ENCODE measurements at regions not wholly inside any gene's neighbourhood (a gene's known extent, or its start where the extent isn't known, plus 50 kb on each side); places are given as distances from the start of the nearest gene placed in this dataset.

DNA sequence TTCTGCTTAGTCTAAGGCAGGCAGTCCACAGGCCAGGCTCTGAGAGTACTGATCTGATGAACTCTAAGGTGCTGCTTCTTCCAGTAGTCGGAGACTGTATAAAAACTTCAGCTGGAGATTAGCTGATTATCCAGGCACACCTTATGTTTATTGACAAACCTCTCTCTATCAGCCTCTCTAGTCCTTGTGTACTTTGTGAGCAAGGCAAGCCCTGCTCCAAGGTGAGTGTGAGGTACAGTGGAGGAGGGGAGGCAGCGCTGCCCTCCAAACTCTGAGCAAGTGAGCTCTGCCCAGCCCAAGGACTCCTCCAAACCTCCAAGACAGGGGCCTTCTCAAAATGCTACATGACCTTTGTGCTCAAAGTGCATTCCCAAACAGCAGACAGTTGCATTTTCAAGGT lies 95.9 kb upstream of the CDKN3 start:
- DNase-seq (ENCODE audit: extremely low read depth in 1 of 2, low read depth in 1 of 2): no peak

DNA sequence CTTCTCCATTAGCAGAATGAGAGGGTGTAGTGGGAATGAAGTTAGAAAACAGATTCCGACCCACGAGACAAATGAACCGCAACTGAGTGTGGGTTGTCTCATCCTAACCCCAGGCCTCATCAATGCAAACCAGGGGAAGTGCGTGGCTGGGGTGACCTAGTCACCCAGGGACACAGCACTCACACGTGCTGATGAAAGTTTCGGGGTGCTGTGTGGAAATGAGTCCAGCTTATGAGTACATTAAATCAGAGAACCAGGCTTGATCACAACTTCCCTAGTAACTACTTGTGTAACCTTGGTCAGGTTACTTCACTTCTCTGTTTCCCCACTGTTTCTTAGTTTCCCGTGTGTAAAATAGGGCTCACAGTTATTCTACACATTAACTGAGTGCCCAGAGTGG lies 95.4 kb upstream of the CDKN3 start:
- no peak for DNase-seq (ENCODE audit: extremely low read depth in 1 of 2, low read depth in 1 of 2)

DNA sequence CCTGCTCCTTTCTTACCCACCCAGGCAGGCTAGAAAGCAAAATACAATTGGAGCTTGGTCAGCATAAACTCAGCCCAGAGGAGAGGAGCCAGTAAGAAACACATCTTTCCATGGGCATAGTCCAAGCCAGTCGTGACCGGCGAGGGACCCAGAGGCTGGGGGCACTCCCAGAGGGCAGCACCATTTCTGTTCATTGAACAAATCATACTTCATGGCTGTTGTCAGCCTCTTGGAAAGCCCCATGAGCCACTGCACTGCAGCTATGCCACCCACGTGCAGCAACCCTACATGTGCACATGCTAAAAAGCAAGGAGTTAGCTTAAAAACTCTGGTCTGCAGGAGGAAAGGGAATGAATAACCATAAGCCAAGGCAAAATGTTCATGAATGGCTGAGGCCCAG lies 90.0 kb upstream of the CDKN3 start:
- DNase-seq (ENCODE audit: extremely low read depth in 1 of 2, low read depth in 1 of 2): no peak

DNA sequence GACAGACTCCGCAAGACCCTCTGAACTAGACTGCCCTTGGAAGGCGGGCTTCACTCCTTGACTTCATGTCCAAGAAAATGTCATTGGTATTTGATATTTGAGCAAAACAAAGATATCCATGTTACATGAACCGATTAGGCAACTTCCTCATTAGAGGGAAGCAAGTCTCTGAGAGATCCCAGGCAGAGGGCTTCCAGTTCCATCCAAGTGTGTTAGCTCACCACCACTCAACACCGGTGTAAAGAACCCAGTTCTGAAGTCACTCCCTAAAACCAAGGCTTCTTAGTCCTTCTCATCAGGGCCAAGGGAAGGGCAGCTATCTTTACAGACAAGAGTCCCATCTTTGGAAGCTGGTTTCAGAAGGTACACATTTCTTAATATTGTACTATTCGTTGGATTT lies 87.2 kb upstream of the CDKN3 start:
- DNase-seq (ENCODE audit: extremely low read depth in 1 of 2, low read depth in 1 of 2): no peak

DNA sequence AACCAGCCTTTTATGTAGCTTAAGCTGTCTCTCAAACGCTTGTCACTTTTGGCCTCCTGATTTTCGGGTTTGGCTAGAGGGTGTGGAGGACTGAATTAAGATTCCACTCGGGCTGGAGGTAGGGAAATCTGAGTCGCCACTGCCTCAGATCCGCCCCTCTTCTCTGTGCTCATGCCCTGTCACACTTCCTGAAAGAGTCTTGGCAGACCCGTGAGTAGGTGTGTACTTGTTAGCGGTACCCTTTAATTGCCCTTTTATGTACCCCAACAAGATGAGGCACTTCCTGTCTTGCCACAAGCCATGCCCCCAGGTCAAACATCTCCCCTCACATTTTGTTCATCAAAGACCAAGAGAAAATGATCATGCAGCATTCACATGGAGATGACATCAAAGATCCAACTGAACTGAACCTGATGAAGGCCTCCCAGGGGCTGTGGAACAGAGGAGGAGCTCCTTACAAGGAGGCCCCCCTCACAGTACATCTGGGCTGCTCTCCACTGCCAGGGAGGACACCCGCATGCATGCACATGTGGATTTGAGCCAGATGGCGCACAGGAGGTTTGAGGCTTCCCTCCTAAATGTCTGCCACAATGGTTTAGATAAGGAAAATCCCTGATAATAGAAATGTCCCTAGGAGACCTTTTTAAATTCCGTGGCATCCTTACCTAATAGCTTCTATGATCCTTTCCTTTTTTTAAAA lies 86.5 kb upstream of the CDKN3 start:
- no peak for DNase-seq (ENCODE audit: extremely low read depth in 1 of 2, low read depth in 1 of 2)

DNA sequence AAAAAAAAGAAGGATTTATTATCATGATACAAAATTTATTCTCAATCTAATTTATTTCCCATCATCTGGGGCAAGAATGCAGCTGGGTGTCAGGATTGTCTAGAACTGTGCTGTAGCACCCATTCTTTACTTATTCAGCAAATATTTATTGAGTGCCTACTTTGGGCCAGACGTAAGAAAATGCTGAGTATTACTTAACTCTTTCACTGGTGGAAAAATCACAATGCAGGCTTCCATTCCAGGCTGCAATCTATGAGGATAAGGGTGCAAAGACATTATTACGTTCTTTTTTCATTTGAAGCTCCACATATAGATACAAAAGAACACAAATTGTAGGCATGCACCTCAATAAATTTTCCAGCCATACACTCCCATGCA lies 86.0 kb upstream of the CDKN3 start:
- no peak for DNase-seq (ENCODE audit: extremely low read depth in 1 of 2, low read depth in 1 of 2)

DNA sequence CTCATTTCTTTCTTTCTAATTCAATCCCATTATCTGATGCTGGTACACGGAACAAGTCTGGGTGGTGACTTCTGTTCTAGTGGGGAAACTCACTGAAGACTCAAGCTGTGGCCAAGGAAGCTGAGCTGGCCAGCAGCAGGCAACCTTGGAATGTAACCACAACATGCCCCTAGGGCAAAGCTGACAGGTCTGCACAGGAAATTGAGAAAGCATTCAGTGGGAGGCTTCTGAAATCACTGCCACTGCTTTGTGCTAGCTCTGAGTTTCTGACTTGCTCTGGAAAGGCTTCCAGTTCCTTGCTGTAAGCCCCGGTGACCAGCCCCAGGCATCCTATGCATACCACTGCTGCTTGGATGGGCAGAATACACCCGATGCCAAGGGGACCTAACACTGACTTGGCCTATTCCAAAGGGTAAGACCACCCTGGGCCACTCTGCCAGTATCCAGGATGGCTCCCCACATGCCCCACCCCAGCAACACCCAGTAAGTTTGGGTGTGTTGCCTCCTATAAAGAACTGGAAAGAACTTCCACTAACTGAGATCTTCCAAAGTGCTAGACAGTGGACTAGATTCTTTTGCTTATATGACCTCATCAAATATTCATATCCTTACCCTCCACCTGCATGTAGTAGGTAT lies 84.5 kb upstream of the CDKN3 start:
- no peak for DNase-seq (ENCODE audit: extremely low read depth in 1 of 2, low read depth in 1 of 2)

DNA sequence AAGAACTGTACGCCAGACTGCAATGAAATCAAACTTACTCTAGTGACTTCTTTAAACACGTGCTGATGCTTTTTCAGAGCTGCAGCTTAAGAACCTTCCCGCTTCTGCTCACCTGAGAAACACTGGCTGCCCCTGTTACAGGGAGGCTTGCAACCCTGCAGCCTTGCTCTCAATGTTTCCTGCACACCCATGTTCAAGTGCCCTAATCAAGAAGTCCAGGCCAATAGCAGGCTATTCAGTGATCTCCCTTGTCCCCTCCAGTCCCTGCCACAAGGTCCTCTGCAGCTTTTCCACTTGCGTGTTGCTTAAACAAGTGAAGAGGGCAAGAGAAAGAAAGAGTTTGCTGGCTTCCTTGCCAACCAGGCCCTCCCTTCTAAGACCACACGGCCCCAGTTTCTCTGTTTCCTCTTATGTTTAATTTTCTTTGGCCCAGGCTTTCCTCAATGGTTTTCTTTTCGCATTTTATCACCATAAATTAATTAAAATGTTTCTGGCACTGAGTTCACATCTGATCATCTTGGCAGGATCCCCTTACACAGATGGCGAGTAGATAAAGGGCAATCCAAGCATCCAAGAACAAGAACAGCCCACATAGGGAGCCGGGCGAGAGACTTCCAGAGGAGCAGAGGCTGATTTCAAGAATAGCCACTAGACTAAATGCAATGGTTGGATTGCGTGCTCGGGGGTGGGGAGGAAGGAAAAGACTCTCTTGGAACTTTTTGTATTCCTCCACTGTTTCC lies 82.3 kb upstream of the CDKN3 start:
- no peak for DNase-seq (ENCODE audit: extremely low read depth in 1 of 2, low read depth in 1 of 2)

DNA sequence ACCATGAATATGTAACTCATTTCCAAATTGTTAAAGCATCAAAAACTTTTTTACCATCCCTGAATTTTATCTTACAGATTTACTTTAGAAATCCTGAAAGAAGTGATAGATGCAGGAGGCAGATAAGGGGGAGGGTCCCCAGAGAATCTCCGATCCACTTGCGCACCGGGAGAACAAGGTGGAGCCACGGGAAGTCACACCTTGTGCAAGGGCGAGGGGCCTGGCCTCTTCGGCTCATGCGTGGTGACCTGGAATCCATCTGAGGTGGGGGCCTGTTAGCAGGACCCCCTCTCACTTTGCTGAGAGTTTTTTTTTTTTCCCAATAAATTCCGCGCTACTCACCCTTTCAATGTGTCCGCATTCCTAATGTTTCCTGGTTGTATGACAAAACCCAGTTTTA lies 80.2 kb upstream of the CDKN3 start:
- no peak for DNase-seq (ENCODE audit: extremely low read depth in 1 of 2, low read depth in 1 of 2)

DNA sequence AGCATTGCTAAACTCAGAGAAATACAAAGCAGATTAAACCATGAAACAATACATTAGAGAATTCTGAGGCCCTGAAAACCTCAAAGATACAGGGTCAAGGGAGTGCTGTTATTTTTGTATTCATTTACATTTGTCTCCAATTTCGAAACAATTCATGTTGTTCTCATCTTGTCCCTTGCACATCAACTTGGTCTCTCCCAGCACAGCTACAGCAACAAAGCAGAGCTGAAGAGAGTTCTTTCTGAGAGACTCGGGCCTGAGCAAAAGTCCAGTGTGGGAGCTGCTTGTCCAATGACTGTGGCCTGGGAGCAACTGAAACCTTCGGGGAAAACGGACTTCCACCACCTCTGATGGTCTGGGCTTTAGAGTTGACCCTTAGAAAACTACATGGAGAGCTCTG lies 79.4 kb upstream of the CDKN3 start:
- no peak for DNase-seq (ENCODE audit: extremely low read depth in 1 of 2, low read depth in 1 of 2)

DNA sequence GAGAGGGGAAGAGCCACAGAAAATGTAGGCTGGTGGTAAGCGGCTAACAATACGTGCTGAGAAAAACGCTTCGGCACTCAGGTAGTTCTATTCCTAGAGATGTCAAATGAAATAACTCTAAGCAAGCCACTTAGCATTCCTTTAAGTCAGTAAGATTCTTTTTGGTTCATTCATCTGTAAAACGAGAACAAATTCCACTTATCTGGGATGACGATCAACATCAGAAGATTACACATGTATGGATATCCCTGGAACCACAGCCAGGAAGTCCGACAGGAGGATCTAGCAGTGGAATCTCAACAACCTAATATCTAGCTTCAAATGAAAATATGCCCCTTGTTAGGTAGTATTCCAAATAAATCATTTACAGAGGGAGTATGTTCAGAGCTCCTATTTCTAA lies 74.6 kb upstream of the CDKN3 start:
- DNase-seq (ENCODE audit: extremely low read depth in 1 of 2, low read depth in 1 of 2): no peak

DNA sequence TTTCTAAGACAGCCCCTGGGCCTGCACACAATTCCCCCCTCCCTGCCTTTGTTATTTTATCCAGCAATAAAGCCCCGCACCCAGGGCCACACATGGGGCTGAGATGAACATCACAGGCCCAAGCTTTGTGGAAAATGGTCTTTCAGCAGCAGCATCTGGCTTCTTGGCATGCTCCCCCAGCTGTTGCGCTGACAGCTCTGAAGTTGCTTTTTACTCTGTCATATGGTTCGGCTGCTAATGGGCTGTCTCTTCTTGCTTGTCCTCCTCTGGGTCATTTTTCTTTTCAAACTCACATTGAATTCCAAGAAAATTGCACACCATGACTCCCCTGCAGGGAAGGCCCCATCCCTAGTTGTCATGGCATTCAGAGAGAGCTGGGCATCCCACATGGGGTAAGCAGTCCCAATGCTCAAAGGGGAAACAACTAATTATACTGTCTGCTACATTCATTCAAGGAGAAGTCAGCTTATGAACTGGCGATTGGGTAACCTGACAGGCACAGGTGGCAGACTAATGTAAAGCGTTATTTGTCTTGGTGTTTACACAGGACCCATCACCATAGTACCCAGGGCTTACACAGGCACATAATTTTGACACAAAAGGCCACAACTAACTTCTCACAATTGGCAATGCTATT lies 74.0 kb upstream of the CDKN3 start:
- no peak for DNase-seq (ENCODE audit: extremely low read depth in 1 of 2, low read depth in 1 of 2)

DNA sequence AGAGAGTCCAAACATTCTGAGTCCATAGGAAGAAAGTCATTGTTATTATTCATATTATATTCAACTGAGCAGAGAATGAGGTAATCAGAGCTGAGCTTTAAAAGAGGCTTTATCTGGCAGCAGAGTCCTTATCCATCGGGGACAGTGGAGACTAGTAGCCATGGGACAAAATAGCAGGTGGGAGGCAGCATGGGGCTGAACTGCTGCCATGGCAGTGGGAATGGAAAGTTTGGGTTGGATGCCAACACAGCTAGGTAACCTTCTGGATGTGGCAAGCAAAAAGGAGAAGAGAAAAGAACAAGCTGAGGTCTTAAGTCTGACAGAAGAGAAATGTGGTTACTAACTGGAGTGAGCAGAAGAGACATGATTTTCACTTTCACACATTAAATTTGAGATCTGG lies 71.0 kb upstream of the CDKN3 start:
- DNase-seq (ENCODE audit: extremely low read depth in 1 of 2, low read depth in 1 of 2): no peak

DNA sequence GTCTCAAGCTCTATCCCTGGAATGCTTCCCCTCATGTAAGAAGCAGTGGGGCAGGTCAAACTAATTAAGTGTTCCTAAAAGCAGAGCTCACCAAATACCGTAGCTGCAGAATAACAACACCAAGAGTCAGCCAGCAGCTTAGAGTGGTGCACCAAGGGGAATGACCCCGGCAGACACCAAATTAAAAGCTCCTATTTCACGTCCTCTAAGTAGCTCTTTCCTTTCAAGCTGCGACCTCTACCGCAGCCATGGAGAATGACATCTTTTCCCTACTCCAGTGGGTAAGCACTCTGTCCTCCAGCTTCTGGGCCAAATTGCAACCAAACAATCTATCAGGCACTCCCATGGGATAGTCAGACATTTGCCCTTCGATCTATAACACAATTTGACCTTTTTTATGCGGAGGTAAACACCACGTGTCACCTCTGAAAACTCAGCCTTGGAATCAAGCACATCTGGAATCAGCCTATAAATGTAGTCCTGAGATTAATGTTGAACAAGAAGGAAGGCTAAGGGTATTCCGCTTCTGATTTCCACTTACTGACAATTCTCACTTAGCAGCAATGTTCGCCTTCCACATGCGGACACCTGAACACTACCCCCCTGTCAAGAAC lies 67.6 kb upstream of the CDKN3 start:
- no peak for DNase-seq (ENCODE audit: extremely low read depth in 1 of 2, low read depth in 1 of 2)

DNA sequence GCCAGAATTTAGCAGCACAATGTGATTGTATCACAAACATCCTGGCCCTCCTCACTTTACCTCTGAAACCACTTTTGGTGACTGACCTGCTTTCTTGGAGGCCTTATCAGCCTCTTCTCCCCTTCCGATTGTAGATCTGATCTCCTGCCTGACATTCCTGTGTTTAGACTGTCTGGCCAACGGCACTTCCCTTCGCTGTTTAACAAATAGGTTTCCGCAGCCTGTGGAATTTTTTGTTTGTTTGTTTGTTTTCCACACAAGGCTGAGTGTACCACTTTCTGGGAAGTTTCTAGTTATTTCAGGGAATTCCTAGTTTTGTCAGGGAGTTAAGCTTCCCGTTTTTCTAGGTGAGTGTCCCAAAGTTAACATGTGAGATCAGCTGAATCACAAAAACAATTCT lies 65.9 kb upstream of the CDKN3 start:
- DNase-seq (ENCODE audit: extremely low read depth in 1 of 2, low read depth in 1 of 2): no peak

DNA sequence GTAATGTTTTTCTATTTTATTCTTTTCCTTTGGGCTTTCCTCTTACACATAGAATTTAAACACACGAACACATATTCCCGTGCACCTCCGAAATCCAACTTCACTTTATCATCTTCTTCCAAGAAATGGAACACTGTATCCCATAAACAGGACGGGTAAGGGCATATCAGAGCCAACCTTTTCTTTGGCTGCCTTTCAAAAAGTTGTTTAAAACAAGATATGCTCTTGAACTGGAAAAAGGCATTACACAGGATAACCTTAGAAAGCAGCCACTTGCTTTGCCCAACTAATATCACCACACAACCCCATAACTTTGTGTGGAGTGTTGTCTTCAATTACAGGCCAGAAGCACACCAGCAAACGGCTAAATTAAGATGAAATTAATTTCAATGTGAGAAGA lies 65.3 kb upstream of the CDKN3 start:
- DNase-seq (ENCODE audit: extremely low read depth in 1 of 2, low read depth in 1 of 2): no peak

DNA sequence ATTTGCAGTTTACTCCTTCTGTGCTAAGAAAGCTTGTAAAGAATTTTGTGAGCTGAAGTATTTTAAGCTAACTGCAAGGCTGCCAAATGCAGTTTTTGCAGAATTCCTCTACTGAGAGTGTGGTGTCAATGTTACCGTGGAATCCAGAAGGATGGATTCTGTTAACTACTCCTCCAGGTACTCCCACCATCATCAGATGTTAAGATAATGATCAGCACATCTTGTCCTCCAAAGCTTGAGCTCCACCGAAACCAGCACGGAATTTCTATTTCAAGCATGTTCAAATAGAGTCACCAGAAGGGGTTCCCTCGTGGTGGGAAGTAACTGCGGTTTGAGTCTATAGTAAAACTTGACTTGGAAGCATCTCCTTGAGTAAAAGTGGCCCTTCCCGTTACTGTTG lies 64.3 kb upstream of the CDKN3 start:
- DNase-seq (ENCODE audit: extremely low read depth in 1 of 2, low read depth in 1 of 2): no peak

DNA sequence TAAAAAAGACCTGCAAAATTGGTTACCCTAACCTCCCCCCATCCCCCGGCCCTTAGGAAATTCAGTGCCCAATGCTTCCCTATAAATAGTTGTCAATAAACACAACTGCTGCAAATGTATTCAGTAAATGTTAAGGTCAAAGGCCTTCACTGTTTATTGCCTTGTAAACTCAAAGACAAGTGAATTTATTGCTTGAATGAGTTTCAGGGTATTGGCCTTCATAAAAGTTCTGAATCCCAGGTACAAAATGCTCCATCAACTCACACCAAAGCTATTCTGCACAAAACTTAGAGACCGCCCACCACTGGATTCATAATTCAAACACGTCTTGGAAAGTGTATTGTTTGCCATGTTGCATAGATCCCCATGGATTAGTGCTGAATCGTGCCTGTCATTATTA lies 63.3 kb upstream of the CDKN3 start:
- no peak for DNase-seq (ENCODE audit: extremely low read depth in 1 of 2, low read depth in 1 of 2)

DNA sequence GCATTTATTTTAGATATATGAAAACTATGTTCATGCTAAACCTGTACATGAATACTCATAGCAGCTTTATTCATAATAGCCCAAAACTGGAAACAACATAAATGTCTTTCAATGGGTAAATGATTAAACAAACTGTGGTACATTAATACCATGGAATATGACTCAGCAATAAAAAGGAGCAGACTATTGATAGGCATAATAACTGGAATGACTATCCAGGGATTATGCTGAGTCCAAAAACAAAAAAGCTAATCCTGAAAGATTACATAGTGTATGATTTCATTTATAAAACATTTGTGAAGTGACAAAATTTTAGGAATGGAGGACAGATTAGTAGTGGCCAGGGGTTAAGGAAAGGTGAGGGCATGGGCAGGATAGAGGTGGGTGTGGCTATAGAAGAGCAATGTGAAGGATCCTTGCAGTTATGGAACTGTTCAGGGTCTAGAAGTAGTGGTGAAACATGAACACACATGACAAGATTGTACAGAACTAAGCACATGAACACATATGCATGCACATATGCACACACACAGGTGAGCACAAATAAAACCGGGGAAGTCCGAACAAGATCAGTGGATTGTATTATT lies 61.1 kb upstream of the CDKN3 start:
- no peak for DNase-seq (ENCODE audit: extremely low read depth in 1 of 2, low read depth in 1 of 2)

DNA sequence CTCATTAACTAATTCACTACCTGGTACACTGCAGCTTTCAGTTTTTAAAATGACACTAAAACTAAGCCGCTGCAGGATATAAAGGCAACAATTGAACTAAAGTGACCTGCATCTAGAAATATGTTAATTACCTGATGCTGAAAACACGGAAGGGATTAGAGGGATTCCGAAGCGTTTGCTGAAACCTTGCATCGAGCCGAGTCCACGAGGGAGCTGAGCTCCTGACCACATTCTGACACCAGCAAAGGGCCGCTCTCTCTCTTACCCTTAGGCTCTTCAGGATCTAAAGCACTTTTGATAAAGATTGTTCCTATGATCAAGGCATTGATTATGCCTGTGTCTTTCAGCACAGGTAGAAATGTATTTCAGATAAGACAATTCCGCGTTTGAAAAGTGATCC lies 59.5 kb upstream of the CDKN3 start:
- no peak for DNase-seq (ENCODE audit: extremely low read depth in 1 of 2, low read depth in 1 of 2)

DNA sequence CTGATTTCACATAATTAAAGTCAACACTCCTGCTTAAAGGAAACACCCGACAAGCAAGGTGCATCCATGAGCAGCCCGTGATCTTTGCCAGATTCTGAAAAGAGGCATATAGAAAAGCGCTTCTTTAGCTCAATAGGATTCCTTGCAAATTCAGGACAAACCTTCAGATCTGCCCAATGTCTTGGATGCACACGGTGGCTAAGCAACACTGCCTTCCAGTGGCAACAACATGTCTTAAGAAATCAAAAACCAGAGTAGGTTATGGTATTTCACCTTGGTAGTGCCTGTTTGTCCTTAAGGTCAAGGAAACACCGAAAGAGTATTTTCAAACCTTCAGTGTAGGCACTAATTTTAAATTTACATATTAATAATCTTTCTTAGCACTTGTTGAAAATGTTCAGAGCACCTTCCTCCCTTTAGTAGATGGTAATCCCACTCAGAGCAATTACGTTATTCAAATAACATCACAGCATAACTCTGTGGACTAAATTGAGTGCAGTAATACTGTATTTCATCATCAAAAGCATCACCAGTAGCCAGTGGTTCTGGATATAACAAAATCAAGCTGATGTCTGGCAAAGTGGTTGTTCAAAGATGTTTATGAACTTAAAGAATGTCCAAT lies 58.0 kb upstream of the CDKN3 start:
- DNase-seq (ENCODE audit: extremely low read depth in 1 of 2, low read depth in 1 of 2): no peak
